Germinal center (tissue), 1 donor: ENCODE measurements at regions not wholly inside any gene's neighbourhood (a gene's known extent, or its start where the extent isn't known, plus 50 kb on each side); places are given as distances from the start of the nearest gene placed in this dataset.
"Not testable (repeated sequence)": the region's sequence is repeated elsewhere in the genome, so short reads cannot be mapped to it uniquely, and the experiment has no call there.

ENCODE experiments used
- DNase-seq: peaks from one replicate; pipeline ENCODE4 v3.0.0; 2012; ENCODE audit warnings: mixed read lengths, low spot score

DNA sequence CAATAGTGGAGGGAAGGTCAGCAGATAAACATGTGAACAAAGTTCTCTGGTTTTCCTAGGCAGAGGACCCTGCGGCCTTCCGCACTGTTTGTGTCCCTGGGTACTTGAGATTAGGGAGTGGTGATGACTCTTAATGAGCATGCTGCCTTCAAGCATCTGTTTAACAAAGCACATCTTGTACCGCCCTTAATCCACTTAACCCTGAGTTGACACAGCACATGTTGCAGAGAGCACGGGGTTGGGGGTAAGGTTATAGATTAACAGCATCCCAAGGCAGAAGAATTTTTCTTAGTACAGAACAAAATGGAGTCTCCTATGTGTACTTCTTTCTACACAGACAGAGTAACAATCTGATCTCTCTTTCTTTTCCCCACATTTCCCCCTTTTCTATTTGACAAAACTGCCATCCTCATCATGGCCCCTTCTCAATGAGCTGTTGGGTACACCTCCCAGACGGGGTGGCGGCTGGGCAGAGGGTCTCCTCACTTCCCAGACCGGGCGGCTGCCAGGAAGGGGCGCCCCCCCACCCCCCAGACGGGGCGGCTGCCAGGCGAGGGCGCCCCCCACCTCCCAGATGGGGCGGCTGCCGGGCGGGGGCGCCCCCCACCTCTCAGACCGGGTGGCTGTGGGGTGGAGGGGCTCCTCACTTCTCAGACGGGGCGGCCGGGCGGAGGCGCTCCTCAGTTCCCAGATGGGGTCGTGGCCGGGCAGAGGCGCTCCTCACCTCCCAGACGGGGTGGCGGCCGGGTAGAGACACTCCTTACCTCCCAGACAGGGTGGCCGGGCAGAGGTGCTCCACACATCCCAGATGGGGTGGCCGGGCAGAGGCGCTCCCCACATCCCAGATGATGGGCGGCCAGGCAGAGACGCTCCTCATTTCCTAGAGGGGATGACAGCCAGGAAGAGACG is 361.6 kb upstream of the SGO1 start:
- DNase-seq: not testable (repeated sequence)

DNA sequence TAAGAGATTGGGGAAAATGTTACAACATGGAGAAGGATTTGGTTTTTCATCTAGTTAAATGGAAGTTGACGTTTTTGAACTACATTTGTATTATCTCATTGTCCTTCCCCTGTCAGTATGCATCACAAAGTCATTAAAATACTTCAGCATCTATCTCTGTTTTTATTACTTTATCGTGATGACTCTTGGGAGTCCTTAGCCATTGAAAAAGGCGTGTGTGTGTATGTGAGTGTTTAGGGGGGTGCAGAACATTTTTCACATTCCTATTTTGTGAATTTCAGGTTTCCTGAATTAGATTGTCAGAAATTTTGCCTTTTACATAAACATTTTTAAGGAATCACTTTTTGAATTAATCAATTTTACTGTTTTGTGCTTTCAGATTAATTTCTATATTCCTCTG is 360.6 kb upstream of the SGO1 start:
- DNase-seq: no peak

DNA sequence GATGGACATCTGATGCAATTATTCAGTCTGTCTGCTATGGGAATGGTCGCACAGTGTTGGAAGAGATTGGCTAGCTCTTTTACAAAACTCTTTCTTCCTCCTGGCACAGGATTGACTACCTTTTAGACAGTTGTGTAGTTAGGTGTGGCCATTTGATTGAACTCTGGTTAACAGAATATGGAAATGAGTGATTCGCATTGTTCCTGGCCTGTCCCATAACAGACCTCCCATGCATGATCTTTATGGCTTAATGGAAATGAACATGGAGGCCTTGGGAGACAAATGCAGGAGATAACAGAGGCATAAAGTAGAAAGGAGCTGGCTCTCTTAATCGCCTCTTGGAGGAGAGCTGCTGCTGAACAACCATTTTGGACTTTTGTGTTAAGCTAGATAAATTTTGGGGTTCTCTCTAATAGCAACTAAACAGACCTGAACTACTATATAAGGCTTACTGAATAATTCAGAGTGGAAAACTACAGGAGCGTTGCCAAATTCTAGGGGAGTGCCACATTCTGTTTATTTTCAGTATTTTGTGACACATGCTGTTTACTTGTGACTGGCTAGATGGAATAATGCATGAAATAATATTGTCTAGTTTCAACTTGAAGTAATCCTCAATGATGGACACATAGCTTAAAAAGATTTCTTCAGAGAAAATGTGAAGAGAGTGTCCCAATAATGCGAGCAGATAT is 357.7 kb upstream of the SGO1 start:
- no peak for DNase-seq

- DNase-seq: no peak
Measured at GRCh38 chr3:20540066-20540465, 354.1 kb upstream of the SGO1 start.

DNA sequence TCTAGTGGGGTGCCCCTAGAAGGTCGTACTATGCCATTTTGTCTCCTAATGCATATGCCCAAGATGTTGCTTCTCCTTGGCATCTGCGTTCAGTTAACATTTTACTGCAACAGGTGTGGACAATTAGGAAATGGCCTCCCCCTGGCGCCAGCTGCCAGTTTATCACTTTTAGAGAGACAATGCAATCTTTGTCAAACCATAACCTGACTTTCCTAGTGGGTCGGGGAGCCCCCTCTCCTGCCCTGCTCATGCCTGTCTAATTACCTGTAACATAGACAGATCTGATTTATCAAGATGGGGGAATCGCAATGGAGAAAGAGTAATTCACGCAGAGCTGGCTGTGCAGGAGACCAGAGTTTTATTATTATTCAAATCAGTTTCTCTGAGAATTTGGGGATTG is 353.7 kb upstream of the SGO1 start:
- no peak for DNase-seq

GRCh38 chr3:20537234-20537633 is 351.2 kb upstream of the SGO1 start:
- DNase-seq: no peak

DNA sequence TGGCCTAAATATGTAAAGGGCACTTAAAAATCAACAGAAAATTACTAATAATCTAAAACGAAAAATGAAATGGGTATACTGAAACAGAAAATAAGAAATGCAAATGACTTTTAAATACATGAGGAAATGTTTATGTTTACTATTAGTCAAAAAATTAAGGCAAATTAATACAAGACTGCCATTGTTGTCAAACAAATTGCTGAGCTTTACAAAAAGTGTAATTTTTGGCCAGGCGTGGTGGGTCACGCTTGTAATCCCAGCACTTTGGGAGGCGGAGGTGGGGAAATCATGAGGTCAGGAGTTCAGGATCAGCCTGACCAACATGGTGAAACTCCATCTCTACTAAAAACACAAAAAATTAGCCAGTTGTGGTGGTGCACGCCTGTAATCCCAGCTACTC is 343.9 kb upstream of the SGO1 start:
- DNase-seq: no peak

- DNase-seq: no peak
Measured at GRCh38 chr3:20528180-20528770, 342.3 kb upstream of the SGO1 start.

DNA sequence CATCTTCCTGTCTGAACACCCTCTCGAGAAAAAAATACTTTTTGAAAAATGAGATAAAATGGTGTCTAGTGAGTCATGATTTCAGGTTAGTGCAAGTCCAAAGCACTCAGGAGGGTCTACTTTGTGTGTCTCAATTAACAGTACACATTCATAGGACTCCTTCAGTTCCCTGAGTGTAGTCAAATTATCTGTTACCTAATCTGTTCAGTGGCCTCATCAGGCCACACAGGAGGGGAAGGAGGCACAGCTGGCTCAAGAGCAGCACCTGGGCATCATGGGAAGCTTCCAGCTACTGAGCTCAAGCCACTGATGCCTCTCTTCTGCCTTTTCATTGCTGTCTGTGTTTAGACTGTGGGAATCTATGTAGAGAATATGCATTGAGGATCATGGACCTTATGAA is 341.4 kb upstream of the SGO1 start:
- no peak for DNase-seq

DNA sequence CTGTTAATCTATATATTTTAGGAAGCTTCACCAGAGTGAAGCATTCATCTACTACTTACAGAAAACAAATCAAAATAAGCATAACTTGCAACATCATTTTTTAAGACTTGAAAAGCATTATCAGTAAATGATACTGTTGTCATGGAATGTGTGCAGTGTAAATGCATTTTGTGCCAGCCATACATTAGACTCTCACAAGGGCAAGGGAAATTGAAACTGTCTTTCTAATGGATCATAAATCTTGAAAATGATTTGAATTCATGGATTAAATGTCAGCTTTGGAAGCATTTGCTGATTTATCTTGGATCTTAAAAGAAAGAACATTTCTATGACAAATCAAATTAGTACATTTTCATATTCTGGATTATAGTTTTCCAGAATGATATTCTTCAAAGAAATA is 338.3 kb upstream of the SGO1 start:
- DNase-seq: no peak

DNA sequence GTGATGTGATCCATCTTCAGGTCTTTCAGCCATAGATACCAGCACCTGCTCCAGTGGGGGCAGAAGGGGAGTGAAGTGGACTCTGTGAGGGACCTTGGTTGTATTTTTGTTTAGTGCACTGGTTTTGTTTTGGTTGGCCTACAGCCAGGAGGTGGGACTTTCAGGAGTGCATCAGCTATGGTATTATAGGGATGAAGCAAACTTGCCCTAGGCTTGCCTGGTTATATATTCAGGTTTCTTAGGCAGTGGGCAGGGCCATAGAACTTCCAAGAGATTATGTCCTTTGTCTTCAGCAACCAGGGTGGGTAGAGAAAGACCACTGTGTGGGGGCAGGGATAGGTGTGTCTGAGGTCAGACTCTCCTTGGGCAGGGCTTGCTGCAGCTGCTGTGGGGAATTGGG is 337.3 kb upstream of the SGO1 start:
- no peak for DNase-seq

GRCh38 chr3:20517316-20517715 is 331.3 kb upstream of the SGO1 start:
- not testable (repeated sequence) for DNase-seq

DNA sequence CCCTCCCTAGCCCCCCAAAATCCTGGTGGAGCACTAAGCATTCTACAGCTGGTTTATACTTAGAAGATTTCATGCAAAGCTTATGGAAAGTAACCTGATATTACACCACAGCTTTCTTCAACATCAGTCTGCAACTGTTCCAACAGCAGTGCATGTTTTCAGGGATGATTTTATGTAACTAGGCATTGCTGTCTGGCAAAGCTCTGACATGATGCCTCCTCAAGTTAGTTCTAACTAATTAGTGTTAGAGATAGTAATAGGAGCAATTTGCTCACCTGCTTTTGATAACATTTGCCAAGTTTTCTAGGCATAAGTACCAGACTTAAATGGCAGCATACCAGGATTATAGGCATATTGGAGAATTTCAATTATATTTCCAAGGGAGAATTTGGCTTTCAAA is 330.3 kb upstream of the SGO1 start:
- no peak for DNase-seq

- DNase-seq: no peak
Measured at GRCh38 chr3:20515834-20516233, 329.8 kb upstream of the SGO1 start.

GRCh38 chr3:20511863-20512505 is 326.0 kb upstream of the SGO1 start:
- peak; percentile 2 for DNase-seq

GRCh38 chr3:20510396-20510795 is 324.4 kb upstream of the SGO1 start:
- no peak for DNase-seq

DNA sequence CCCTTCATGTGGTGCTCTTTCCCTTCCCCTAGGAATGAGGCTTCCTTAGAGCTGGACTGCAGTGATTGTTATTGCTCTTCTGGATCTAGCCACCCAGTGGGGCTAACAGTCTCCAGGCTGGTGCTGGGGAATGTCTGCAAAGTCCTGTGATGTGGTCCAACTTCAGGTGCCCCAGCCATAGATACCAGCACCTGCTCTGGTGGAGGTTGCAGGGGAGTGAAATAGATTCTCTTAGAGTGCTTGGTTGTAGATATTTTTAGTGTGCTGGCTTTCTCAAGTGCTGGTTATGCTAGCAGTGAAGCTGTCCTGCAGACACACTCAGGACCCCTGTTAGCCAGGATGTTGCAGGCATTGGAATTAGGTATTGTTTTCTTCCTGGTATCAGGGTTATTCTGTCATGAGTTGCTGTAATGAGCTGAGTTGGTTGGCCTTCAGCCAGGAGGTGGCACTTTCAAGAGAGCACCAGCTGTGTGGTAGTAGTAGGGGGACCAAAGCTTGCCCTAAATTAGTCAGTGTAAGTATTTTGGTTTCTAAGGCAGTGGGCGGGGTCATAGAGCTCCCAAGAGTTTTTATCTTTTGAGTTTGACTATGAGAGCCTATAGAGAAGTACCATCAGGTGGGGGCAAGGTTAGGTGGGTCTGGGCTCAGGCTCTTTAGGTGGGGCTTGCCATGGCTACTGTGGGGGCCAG is 317.5 kb upstream of the SGO1 start:
- DNase-seq: no peak

GRCh38 chr3:20490996-20491395 is 305.0 kb upstream of the SGO1 start:
- DNase-seq: no peak

DNA sequence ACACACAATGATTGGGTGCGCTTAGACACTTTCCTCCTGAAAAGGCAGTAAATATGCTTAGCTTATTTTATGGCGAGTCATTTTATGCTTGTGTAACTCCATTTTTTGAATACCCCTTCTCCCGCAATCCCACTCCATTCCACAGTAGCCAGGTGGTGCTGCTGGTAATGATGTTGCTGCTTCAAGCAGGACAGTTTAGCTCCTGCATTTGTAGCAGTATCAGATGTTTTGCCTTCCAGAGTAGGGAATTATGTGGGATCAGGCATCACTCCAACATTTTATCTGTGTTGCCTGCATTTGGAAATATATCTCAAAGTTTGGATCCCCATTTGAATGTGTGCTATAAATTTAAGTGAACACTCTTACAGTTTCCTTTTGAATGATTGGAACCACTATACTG is 302.1 kb upstream of the SGO1 start:
- no peak for DNase-seq

GRCh38 chr3:20484126-20484525 is 298.1 kb upstream of the SGO1 start:
- DNase-seq: no peak

- DNase-seq: no peak
Measured at GRCh38 chr3:20482350-20482749, 296.3 kb upstream of the SGO1 start.

DNA sequence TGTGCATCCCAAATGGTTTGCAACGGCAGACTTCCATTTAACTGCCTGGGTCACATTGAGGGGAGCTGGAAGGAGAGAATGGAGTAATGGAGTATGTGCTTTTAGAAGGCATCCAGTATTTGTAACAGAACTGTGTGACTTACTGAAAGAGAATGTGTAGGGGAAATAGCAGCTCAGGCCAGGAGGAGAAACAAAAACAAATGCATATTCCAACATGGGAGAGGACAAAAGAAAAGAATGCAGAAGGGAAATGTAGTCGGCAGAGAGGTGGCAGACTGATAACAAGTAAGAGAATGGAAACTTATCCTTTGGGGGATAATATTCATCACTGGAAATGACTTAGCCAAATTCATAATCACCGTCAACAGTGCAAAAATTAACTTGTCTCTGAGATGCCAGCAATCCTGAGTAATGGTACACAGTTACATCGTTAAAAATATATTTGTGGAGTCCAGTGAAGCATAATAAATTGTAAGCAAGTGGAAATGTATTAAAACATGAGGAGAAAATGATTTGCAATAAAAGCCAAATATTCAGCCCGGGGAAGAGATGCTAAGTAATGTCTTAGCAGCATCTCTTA is 294.9 kb upstream of the SGO1 start:
- no peak for DNase-seq
